Left cardiac atrium (tissue), 4 donors: ENCODE measurements at regions not wholly inside any gene's neighbourhood (a gene's known extent, or its start where the extent isn't known, plus 50 kb on each side); places are given as distances from the start of the nearest gene placed in this dataset.

Source experiments
- ATAC-seq, 2 donors: fragments of 200-7000 bp; cut with Tn5 transposase; one replicate each; pipeline ENCODE4 v1.9.1; 2020; ENCODE audit warnings: mild to moderate bottlenecking in 2 of 2, moderate library complexity in 2 of 2
- DNase-seq: peaks from one replicate; pipeline ENCODE4 v3.0.0-alpha.2; 2020
- intact Hi-C, 2 donors: fragments of 100-400 bp; cut with DNase I; formaldehyde crosslinking; loops; one replicate each; pipeline versions ENCODE4 v1.14.1 to v1.15.1; 2022 to 2023
- donor health status: DM: no; HTN: yes; CAD: no.
- donor health status: DM: no; HTN: yes; CAD: no; lungs with severe emphysema.
- donor health status: DM: yes; HTN: yes; CAD: no.
- donor health status: Dilated cardiomyopathy.

GRCh38 chr13:88622362-88622973 is 951.3 kb downstream of the SLITRK5 start:
- intact Hi-C loops = no loop called here
- ATAC-seq (no peak), DNase-seq (no peak)

GRCh38 chr13:88623150-88623549 is 952.0 kb downstream of the SLITRK5 start:
- DNase-seq (no peak), ATAC-seq (no peak)
- intact Hi-C loops = no loop called here

GRCh38 chr13:88627071-88627470 is 955.9 kb downstream of the SLITRK5 start:
- ATAC-seq (peak in 1 of 2 donors; percentile 84), DNase-seq (peak; percentile 21)
- intact Hi-C loops = no loop called here

GRCh38 chr13:88628882-88629281 is 957.7 kb downstream of the SLITRK5 start:
- ATAC-seq (no peak), DNase-seq (no peak)
- intact Hi-C loops = no loop called here

GRCh38 chr13:88637935-88638334 is 966.8 kb downstream of the SLITRK5 start:
- intact Hi-C loops = no loop called here
- ATAC-seq = no peak
- no peak for DNase-seq

- intact Hi-C loops = no loop called here
- ATAC-seq (no peak), DNase-seq (no peak)
Observed at GRCh38 chr13:88643233-88643632, 972.1 kb downstream of the SLITRK5 start.

GRCh38 chr13:88648598-88649373 is 977.6 kb downstream of the SLITRK5 start:
- ATAC-seq (no peak), DNase-seq (no peak)
- intact Hi-C loops = no loop called here

GRCh38 chr13:88649855-88650254 is 978.7 kb downstream of the SLITRK5 start:
- DNase-seq (no peak), ATAC-seq (no peak)
- intact Hi-C loops = no loop called here

GRCh38 chr13:88651531-88651930 is 980.4 kb downstream of the SLITRK5 start:
- intact Hi-C loops = no loop called here
- ATAC-seq (no peak), DNase-seq (no peak)

GRCh38 chr13:88656751-88657150 is 985.6 kb downstream of the SLITRK5 start:
- intact Hi-C loops = no loop called here
- DNase-seq (no peak), ATAC-seq (no peak)

GRCh38 chr13:88670509-88670908 is 999.3 kb downstream of the SLITRK5 start:
- intact Hi-C loops = no loop called here
- DNase-seq (no peak), ATAC-seq (no peak)

GRCh38 chr13:88674841-88675240 is 1003.7 kb downstream of the SLITRK5 start:
- intact Hi-C loops = no loop called here
- no peak for DNase-seq
- no peak for ATAC-seq

GRCh38 chr13:88675347-88675996 is 1004.3 kb downstream of the SLITRK5 start:
- DNase-seq (no peak), ATAC-seq (no peak)
- intact Hi-C loops = no loop called here

GRCh38 chr13:88676016-88676415 is 1004.8 kb downstream of the SLITRK5 start:
- intact Hi-C loops = no loop called here
- DNase-seq (no peak), ATAC-seq (no peak)

GRCh38 chr13:88685459-88685858 is 1014.3 kb downstream of the SLITRK5 start:
- no peak for ATAC-seq
- intact Hi-C loops = no loop called here

GRCh38 chr13:88701551-88701950 is 1030.4 kb downstream of the SLITRK5 start:
- ATAC-seq (peak; percentile 40 to 63), DNase-seq (no peak)
- intact Hi-C loops = no loop called here

More at GRCh38 chr13:88685459-88685858, 1014.3 kb downstream of the SLITRK5 start:
- no peak for DNase-seq

- ATAC-seq (peak; percentile 15 to 74), DNase-seq (no peak)
- intact Hi-C loops = no loop called here
Observed at GRCh38 chr13:88704600-88705275, 1033.6 kb downstream of the SLITRK5 start.

- intact Hi-C loops = no loop called here
- DNase-seq = no peak
- no peak for ATAC-seq
Observed at GRCh38 chr13:88707646-88708045, 1036.5 kb downstream of the SLITRK5 start.

- no peak for DNase-seq
- no peak for ATAC-seq
- intact Hi-C loops = no loop called here
Observed at GRCh38 chr13:88717946-88718345, 1046.8 kb downstream of the SLITRK5 start.

GRCh38 chr13:88718781-88719180 is 1047.6 kb downstream of the SLITRK5 start:
- ATAC-seq (no peak), DNase-seq (no peak)
- intact Hi-C loops = no loop called here
